H1 (cell line): ENCODE measurements at regions not wholly inside any gene's neighbourhood (a gene's known extent, or its start where the extent isn't known, plus 50 kb on each side); places are given as distances from the start of the nearest gene placed in this dataset.

ENCODE experiments used
- CHD7 ChIP-seq: fragments of 300-600 bp; sonication (generic); IDR thresholded peaks from 2 replicates; pipeline ENCODE4 v1.7.1; 2012; ENCODE audit warnings: low read length, moderate library complexity, mild to moderate bottlenecking, inconsistent platforms; ENCODE audit not compliant: insufficient replicate concordance
- TCF12 ChIP-seq: IDR thresholded peaks from 2 replicates; pipeline ENCODE4 v1.6.1; 2011; ENCODE audit warnings: low read depth, mild to moderate bottlenecking, low read length

- TF ChIP-seq CHD7, result no peak
- no peak for TF ChIP-seq TCF12
These were observed 141.1 kb downstream of the NDUFA10 start (continued) for GRCh38 chr2:239884051-239884405.
